ENCODE measurements at regions not wholly inside any gene's neighbourhood (a gene's known extent, or its start where the extent isn't known, plus 50 kb on each side); places are given as distances from the start of the nearest gene placed in this dataset.

DNA sequence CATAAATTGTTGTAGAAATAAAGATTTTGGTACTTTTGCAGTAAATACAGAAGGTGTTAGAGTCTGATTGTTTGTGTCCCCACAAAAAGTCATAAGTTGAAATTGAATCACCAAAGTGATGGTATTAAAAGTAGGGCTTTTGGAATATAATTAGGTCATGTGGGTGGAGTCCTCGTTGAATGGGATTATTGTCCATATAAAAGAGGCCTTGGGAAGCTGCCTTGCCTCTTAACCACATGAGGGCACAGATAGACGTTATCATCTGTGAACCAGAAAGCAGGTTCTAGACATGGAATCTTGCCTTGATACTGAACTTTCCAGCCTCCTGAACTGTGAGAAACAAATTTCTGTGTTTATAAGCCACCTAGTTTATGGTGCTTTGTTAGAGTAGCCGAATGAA lies 186.8 kb downstream of the PRR20E start:
- TF ChIP-seq, protein P1, sequence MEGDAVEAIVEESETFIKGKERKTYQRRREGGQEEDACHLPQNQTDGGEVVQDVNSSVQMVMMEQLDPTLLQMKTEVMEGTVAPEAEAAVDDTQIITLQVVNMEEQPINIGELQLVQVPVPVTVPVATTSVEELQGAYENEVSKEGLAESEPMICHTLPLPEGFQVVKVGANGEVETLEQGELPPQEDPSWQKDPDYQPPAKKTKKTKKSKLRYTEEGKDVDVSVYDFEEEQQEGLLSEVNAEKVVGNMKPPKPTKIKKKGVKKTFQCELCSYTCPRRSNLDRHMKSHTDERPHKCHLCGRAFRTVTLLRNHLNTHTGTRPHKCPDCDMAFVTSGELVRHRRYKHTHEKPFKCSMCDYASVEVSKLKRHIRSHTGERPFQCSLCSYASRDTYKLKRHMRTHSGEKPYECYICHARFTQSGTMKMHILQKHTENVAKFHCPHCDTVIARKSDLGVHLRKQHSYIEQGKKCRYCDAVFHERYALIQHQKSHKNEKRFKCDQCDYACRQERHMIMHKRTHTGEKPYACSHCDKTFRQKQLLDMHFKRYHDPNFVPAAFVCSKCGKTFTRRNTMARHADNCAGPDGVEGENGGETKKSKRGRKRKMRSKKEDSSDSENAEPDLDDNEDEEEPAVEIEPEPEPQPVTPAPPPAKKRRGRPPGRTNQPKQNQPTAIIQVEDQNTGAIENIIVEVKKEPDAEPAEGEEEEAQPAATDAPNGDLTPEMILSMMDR (IDR thresholded peaks at IDR 0.05; ENCODE audit: insufficient read depth, low read length, poor library complexity, severe bottlenecking), result no peak
- TF ChIP-seq EZH2phosphoT487 (conservative IDR thresholded peaks at IDR 0.05; ENCODE audit: low read length), result no peak
